GM12872 (cell line): ENCODE measurements at regions not wholly inside any gene's neighbourhood (a gene's known extent, or its start where the extent isn't known, plus 50 kb on each side); places are given as distances from the start of the nearest gene placed in this dataset.

Experiments used
- TF ChIP-seq, protein P1 (sequence below): IDR thresholded peaks from 3 replicates; pipeline ENCODE4 v1.5.1; 2011; ENCODE audit warnings: low read depth, mild to moderate bottlenecking, low read length, moderate library complexity; ENCODE audit not compliant: insufficient read depth

DNA sequence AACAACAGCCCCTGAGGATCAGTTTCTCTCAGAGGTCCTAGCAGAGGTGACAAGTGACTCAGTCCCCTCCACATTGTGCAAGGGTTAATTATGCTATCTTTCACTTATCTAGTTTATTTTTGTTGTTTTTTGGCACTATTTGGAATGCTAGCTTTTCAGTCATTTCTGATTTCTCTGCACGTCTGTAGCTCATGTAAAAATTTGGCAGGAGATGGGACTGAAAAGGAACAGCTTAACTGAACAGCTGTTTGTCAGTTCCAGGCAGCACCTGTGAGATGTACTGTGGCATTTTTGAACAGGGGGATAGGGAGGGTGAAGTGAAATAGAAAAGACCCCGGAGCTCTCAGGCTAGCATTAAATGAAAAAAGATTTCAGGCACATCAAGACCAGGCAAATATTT, 313.5 kb downstream of the SUCLA2 start:
- TF ChIP-seq, protein P1, sequence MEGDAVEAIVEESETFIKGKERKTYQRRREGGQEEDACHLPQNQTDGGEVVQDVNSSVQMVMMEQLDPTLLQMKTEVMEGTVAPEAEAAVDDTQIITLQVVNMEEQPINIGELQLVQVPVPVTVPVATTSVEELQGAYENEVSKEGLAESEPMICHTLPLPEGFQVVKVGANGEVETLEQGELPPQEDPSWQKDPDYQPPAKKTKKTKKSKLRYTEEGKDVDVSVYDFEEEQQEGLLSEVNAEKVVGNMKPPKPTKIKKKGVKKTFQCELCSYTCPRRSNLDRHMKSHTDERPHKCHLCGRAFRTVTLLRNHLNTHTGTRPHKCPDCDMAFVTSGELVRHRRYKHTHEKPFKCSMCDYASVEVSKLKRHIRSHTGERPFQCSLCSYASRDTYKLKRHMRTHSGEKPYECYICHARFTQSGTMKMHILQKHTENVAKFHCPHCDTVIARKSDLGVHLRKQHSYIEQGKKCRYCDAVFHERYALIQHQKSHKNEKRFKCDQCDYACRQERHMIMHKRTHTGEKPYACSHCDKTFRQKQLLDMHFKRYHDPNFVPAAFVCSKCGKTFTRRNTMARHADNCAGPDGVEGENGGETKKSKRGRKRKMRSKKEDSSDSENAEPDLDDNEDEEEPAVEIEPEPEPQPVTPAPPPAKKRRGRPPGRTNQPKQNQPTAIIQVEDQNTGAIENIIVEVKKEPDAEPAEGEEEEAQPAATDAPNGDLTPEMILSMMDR: no peak

DNA sequence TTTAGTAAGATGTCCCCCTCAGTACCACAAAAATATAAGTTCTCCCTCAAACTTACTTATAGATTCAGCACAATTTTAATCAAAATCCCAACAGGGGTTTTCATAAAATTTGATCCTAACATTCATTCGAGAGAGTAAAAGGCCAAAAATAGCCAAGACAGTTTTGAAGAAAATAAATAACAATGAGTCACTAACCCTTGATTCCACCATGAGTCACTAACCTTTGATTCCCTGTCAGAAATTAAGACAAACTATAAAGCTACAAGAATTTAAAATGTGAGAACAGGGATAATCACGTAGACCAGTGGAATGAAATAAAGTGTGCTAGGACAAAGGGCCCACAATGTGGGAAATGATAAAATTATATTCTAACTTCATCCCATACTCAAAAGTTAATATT, 320.3 kb downstream of the SUCLA2 start:
- TF ChIP-seq, protein P1: no peak

DNA sequence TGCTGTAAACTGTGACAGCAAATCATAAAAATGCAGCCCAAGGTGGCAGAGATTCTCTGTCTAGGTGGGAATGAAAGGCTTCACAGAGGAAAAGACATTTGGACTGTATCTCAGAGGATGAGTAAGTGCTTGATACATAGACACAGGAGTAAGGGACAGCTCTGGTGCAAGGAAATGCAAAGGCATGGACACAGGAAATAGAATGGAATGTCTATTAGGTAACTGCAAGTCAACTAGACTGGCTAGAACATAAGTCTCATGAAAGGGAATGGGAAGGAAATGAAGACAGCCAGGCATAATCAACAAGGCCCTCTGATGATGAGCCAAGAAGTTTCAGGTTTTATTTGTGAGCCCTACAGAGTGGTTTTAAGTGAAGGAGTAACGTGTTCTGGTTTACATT, 321.7 kb downstream of the SUCLA2 start:
- TF ChIP-seq, protein P1: no peak

DNA sequence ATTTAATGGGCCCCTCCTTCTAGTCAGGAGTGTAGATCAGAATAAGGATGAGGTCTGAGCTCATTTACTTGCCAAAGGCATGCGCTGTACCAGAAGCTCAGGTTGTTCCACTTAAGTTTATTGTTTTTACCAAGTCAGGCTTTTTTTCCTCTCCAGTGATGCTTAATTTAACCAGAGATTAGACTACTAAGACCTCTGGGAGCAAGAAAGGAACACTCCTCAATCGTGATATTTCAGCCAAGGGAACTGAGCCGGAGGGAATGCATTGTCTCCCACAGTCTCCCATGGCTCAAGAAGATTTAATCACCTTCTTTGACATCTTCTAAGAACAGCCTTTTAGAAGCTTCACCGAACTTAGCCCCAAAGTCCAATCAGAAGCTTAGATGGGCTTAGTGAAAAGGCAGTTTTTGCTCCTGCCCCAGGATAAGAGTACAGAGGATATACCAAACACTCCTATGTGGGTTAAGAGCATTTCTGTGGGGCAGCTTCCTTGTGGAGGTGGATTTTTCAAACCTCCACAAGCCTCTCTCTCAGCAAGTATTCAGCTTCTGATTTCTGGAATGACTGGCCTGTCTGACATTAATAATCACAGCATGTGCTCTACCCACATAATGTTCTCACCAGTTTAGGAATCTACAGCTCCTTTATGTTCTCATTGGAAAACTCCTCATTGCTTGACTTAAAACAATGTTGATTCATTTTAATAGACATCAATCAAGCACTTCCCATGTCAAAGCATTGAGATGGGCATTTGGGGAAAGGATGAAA, 322.7 kb downstream of the SUCLA2 start:
- TF ChIP-seq, protein P1: no peak

DNA sequence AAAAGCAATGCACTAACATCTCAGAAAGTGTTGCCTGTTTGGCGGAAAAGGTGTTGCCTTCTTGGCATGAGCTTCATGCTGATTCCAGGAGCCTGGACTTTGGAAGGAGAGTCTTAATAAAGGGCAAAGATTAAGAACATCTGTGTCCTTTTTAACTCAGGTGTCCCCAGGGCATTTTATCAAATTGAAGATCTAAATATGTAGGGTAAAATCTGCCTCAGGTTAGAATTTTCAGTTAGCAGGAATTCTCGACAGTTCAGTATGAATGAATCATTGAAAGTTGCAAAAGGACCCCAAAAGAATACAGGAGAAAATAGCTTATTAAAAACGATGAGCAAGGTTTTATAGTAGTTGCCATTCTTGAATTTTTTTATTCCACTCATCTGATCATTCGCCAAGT, 325.2 kb downstream of the SUCLA2 start:
- TF ChIP-seq, protein P1: no peak

DNA sequence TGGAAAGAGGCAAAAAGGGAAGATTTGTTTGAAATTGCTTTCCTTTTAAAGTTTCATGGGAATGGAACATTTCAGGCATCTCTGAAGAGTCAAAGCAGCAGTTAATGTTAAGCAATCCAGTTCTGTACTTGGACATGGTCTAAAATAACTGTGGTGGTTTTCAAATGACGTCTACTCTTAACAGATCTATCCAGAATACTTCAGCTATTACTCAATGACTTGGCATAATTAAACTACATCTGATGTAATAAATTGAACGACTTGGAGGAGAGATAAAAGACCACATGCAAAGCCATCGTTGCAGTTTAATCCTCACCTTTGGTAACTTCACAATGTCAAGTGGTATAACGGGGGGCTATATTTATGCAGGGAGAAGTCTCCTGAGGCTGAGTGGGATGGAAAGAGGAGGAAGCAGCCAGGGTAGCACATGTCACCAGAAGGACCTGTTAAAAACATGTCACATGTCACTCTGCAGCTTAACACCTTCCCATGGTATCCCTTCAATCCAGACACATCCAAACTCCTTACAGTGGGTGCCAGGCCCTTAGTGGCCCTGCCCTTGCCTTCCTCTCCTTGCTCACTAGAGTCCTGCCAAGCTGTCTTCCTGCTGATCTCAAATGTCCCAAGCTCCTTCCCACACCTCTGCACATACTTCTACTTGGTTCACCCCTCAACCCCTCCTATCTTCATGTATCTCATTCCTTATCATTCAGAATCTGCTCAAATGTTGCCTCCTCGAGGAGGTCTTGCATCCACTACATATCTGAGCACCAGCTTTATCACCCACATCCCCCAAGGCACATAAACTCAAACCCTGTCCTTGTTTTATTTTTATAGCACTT, 327.8 kb downstream of the SUCLA2 start:
- TF ChIP-seq, protein P1: no peak

DNA sequence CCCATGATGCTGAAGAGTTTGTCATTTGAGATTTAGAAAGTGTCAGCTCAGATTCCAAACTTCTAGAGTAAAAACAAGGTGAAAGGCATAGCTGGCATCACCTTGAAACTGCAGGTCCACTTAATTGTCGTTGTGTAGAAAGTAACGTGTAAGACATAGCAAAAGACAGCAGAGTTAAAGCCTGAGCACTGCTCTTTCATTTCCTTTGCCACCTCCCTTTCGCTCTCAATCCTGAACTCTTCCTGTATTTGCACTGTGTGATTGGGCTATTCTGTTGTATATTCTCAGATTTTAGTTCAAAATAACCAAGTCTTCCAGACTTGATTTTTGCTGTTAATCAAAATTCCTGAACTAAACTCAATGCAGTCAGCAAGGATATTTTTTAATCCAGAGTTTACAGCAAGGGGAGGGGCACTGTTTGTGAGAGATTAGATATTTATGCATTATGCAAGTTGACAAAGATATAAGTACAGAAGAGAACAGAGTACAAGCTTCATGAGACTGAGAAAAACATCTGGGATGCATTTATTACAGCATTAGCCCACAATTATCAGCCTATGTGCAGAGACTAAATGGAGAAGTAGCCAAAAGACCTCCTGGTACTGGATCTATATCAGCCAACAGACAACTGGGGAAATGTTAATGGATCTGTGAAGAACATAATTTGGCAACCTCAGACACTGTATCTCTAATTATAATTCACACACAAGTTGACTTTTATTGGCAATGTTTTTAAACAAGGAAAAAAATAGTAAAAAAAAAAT, 328.6 kb downstream of the SUCLA2 start:
- TF ChIP-seq, protein P1: no peak
